Ovary (tissue), 7 donors: ENCODE measurements at regions not wholly inside any gene's neighbourhood (a gene's known extent, or its start where the extent isn't known, plus 50 kb on each side); places are given as distances from the start of the nearest gene placed in this dataset.

ENCODE experiments used
- DNase-seq, 5 donors: peaks; one replicate each; pipeline ENCODE4 v3.0.0-alpha.2; 2019 to 2020
- H3K27ac ChIP-seq, 2 donors: fragments of 200-600 bp; one replicate each; pipeline versions ENCODE4 v1.5.1 to v1.8.0; 2019 to 2022
- H3K27me3 ChIP-seq: fragments of 200-600 bp; one replicate; pipeline ENCODE4 v1.8.0; 2022
- H3K36me3 ChIP-seq: fragments of 200-600 bp; sonication (generic); one replicate; pipeline ENCODE4 v1.5.1; 2019
- H3K4me1 ChIP-seq: one replicate; pipeline ENCODE4 v1.8.1; 2013; ENCODE audit warnings: mild to moderate bottlenecking, moderate library complexity; ENCODE audit not compliant: insufficient read depth
- H3K4me3 ChIP-seq: fragments of 200-600 bp; sonication (generic); one replicate; pipeline ENCODE4 v1.5.1; 2017
- H3K9me3 ChIP-seq, 2 donors: fragments of 200-600 bp in 1 of 2; sonication (generic) in 1 of 2; one replicate each; pipeline versions ENCODE4 v1.5.1 to v1.8.1; 2013 to 2019; ENCODE audit warnings: mild to moderate bottlenecking in 1 of 2, moderate library complexity in 1 of 2
- CTCF ChIP-seq, 3 donors: fragments of 450-650 bp in 2 of 3; fragments of 200-600 bp in 1 of 3; IDR thresholded peaks; one replicate each; pipeline versions ENCODE4 v1.5.1 to v1.8.0; 2016 to 2022; ENCODE audit warnings: antibody characterized with exemption in 3 of 3, mild to moderate bottlenecking in 1 of 3
- EP300 ChIP-seq: sonication (generic); formaldehyde crosslinking; IDR thresholded peaks from one replicate; pipeline ENCODE4 v1.6.1; 2017; ENCODE audit warnings: antibody characterized with exemption
- POLR2A ChIP-seq: fragments of 450-650 bp; IDR thresholded peaks from one replicate; pipeline ENCODE4 v1.6.1; 2017; ENCODE audit warnings: antibody characterized with exemption, mild to moderate bottlenecking, moderate library complexity
- WGBS, 3 donors: extraction: QIAGEN DNeasy Blood & Tissue Kit in 1 of 3; methylation state at CpG; one replicate each; pipeline versions ENCODE4 v1.1.5 to v1.1.7; 2013 to 2017; 5-methylcytosine and 5-hydroxymethylcytosine counted together
- intact Hi-C, 4 donors: fragments of 100-400 bp; cut with DNase I; formaldehyde crosslinking; loops; one replicate each; pipeline versions ENCODE4 v1.11.0 to v1.15.1; 2022 to 2023
- donor health status: DM: no; HTN: no; CAD: no; lungs with moderate emphysema.
- donor health status: DM: no; HTN: no; CAD: no.
- donor health status: Bipolar disorder and iron deficiency.
- donor health status: DM: no; HTN: no; CAD: no.
- donor health status: DM: yes; HTN: yes; CAD: no.

- no peaks in the 10 kb centered on the region for H3K27me3 ChIP-seq
- no peak for DNase-seq
- H3K4me1 ChIP-seq = no peaks in the 10 kb centered on the region
- no peak overlapping the region for H3K27ac ChIP-seq
- no peak for TF ChIP-seq POLR2A
- TF ChIP-seq CTCF (IDR thresholded peaks at IDR 0.05) = no peak
- no peak for TF ChIP-seq EP300
- H3K36me3 ChIP-seq = no peaks in the 10 kb centered on the region
- H3K9me3 ChIP-seq = no peaks in the 10 kb centered on the region
- WGBS, 3 donors = 83 to 87% (median 85%) methylated on average over 5 of the region's 5 CpGs
- H3K4me3 ChIP-seq = no peak overlapping the region
- intact Hi-C loops = no loop called here
These were observed 122.3 kb downstream of the SYF2 start for GRCh38 chr1:25110036-25110435.

DNA sequence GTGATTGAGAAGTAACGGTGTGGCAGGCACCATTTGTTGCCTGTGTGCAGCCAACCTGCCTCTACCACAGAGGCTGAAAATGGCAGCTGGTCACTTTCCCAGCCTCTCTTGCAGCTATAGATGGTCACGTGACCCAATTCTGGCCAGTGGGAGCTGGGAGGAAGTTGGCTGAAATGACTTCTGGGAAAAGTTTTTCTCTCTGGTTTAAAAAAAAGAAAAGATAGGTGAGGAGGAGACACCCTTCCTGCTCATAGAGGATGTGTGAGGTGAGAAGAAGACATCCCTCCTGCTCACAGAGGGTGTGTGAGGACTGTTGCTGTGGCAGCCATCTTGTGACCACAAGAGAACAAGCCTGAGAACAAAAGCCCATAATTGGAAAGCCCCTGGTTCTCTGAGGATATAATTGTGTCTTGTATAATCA lies 122.8 kb downstream of the SYF2 start:
- 93 to 100% (median 97%) methylated on average over 2 of the region's 2 CpGs for WGBS, 3 donors
- TF ChIP-seq EP300 (no peak), POLR2A (no peak), CTCF (IDR thresholded peaks at IDR 0.05) (no peak)
- intact Hi-C loops = no loop called here

GRCh38 chr1:25107643-25108010 lies 124.7 kb downstream of the SYF2 start:
- no peak overlapping the region for H3K4me3 ChIP-seq
- WGBS, 3 donors = 84 to 86% (median 85%) methylated on average over 9 of the region's 9 CpGs
- intact Hi-C loops = no loop called here
- H3K4me1 ChIP-seq = no peaks in the 10 kb centered on the region
- no peak for TF ChIP-seq EP300
- no peak for TF ChIP-seq POLR2A
- no peak for TF ChIP-seq CTCF (IDR thresholded peaks at IDR 0.05)
- no peaks in the 10 kb centered on the region for H3K9me3 ChIP-seq
- no peaks in the 10 kb centered on the region for H3K27me3 ChIP-seq
- DNase-seq = no peak
- no peaks in the 10 kb centered on the region for H3K36me3 ChIP-seq
- H3K27ac ChIP-seq = no peak overlapping the region

More for the DNA sequence above, 122.8 kb downstream of the SYF2 start:
- Histone ChIP-seq H3K27ac (no peak overlapping the region), H3K9me3 (no peaks in the 10 kb centered on the region), H3K4me3 (no peak overlapping the region), H3K27me3 (no peaks in the 10 kb centered on the region), H3K36me3 (no peaks in the 10 kb centered on the region), H3K4me1 (no peaks in the 10 kb centered on the region)
- no peak for DNase-seq

GRCh38 chr1:25106976-25107642 lies 125.2 kb downstream of the SYF2 start:
- intact Hi-C loops = no loop called here
- H3K4me3 ChIP-seq = no peak overlapping the region
- H3K4me1 ChIP-seq = no peaks in the 10 kb centered on the region
- DNase-seq = no peak
- H3K9me3 ChIP-seq = no peaks in the 10 kb centered on the region
- WGBS, 3 donors = 42 to 46% (median 44%) methylated on average over 20 of the region's 20 CpGs
- no peaks in the 10 kb centered on the region for H3K27me3 ChIP-seq
- no peak for TF ChIP-seq POLR2A
- TF ChIP-seq EP300 = no peak
- no peak for TF ChIP-seq CTCF (IDR thresholded peaks at IDR 0.05)
- H3K36me3 ChIP-seq = no peaks in the 10 kb centered on the region
- no peak overlapping the region for H3K27ac ChIP-seq
